ENCODE measurements at regions not wholly inside any gene's neighbourhood (a gene's known extent, or its start where the extent isn't known, plus 50 kb on each side); places are given as distances from the start of the nearest gene placed in this dataset.

DNA sequence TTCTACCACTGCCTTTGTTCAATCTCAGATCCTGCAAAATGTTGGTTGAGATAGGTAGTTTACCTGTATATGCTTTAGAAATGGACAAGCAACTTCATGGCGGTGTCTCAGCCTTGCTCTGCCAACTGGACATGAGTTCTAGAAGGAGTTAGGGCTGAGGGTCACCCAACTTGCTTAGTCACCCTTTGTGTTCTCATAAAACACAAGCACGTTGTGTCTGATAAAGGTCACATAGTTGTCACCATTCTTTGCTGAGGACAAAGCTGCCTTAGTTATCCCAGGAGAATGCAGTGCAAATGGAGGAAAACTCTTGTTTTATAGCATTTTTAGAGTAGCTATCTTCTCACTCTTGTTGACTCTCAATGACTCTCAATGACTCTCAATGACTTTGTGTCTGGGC lies 218.4 kb upstream of the TMTC4 start:
- 0% methylated on average over 2 of the region's 2 CpGs for WGBS (ENCODE audit: low lambda C conversion rate)
- FAIRE-seq (no peak), ATAC-seq (no peak), DNase-seq (ENCODE audit: low spot score) (no peak)
- no peak overlapping the region for H2AFZ ChIP-seq (ENCODE audit: low read length)
- POLR2A ChIA-PET: no interaction called here
- no peak overlapping the region for H3K27ac ChIP-seq (ENCODE audit: extremely low read length, insufficient read depth, low read length)
- H3K4me2 ChIP-seq (ENCODE audit: low read depth, low read length): no peak overlapping the region
- no peak overlapping the region for H3K9ac ChIP-seq (ENCODE audit: insufficient read depth, low read depth, low read length)
- 0 out of 2 replicates have a peak, but pooled peaks cover 7% of the 10 kb centered on the region for H3K9me3 ChIP-seq (ENCODE audit: low read length)
- intact Hi-C loops (cut with micrococcal nuclease; ENCODE audit: unreplicated experiment) (no loop called here), in situ Hi-C loops (cut with HindIII; ENCODE audit: extremely low pct_ligation_motif_present, low pct_unique_long_range_greater_than_20kb) (no loop called here)
- no peak overlapping the region for H3K4me3 ChIP-seq (replicated peaks in 1 of 3; ENCODE audit: insufficient read depth in 1 of 3, low read depth in 2 of 3, low read length in 3 of 3)
- H4K20me1 ChIP-seq (ENCODE audit: insufficient read depth, low read length): no peaks in the 10 kb centered on the region
- no TSS peak for BruUV-seq (replicated peaks)
- no peaks in the 10 kb centered on the region for H3K4me1 ChIP-seq (ENCODE audit: insufficient read depth, low read length)
- no peaks in the 10 kb centered on the region for H3K79me2 ChIP-seq (ENCODE audit: insufficient read depth, low read length)
- H3K27me3 ChIP-seq (ENCODE audit: control insufficient read depth in 1 of 2, insufficient read depth in 2 of 2, low read length in 2 of 2): no peaks in the 10 kb centered on the region
- no peaks in the 10 kb centered on the region for H3K36me3 ChIP-seq (replicated peaks in 1 of 2; ENCODE audit: control insufficient read depth in 1 of 2, insufficient read depth in 2 of 2, low read length in 2 of 2)
- CTCF ChIA-PET (ENCODE audit: low intra/inter-chr PET ratio, low total read pairs): no interaction called here
- no peak for TF ChIP-seq ATF7-NPFF (CRISPR knock-in tag; IDR thresholded peaks at IDR 0.05; ENCODE audit: low read depth)
- TF ChIP-seq GLI4 (CRISPR knock-in tag; IDR thresholded peaks at IDR 0.05; ENCODE audit: borderline replicate concordance): no peak
- TF ChIP-seq, protein P1, sequence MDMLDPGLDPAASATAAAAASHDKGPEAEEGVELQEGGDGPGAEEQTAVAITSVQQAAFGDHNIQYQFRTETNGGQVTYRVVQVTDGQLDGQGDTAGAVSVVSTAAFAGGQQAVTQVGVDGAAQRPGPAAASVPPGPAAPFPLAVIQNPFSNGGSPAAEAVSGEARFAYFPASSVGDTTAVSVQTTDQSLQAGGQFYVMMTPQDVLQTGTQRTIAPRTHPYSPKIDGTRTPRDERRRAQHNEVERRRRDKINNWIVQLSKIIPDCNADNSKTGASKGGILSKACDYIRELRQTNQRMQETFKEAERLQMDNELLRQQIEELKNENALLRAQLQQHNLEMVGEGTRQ (IDR thresholded peaks at IDR 0.05; ENCODE audit: low read depth, low read length): no peak
- TF ChIP-seq, protein P1 (CRISPR knock-in tag; IDR thresholded peaks at IDR 0.05; ENCODE audit: borderline replicate concordance): no peak
- TF ChIP-seq, protein P2, sequence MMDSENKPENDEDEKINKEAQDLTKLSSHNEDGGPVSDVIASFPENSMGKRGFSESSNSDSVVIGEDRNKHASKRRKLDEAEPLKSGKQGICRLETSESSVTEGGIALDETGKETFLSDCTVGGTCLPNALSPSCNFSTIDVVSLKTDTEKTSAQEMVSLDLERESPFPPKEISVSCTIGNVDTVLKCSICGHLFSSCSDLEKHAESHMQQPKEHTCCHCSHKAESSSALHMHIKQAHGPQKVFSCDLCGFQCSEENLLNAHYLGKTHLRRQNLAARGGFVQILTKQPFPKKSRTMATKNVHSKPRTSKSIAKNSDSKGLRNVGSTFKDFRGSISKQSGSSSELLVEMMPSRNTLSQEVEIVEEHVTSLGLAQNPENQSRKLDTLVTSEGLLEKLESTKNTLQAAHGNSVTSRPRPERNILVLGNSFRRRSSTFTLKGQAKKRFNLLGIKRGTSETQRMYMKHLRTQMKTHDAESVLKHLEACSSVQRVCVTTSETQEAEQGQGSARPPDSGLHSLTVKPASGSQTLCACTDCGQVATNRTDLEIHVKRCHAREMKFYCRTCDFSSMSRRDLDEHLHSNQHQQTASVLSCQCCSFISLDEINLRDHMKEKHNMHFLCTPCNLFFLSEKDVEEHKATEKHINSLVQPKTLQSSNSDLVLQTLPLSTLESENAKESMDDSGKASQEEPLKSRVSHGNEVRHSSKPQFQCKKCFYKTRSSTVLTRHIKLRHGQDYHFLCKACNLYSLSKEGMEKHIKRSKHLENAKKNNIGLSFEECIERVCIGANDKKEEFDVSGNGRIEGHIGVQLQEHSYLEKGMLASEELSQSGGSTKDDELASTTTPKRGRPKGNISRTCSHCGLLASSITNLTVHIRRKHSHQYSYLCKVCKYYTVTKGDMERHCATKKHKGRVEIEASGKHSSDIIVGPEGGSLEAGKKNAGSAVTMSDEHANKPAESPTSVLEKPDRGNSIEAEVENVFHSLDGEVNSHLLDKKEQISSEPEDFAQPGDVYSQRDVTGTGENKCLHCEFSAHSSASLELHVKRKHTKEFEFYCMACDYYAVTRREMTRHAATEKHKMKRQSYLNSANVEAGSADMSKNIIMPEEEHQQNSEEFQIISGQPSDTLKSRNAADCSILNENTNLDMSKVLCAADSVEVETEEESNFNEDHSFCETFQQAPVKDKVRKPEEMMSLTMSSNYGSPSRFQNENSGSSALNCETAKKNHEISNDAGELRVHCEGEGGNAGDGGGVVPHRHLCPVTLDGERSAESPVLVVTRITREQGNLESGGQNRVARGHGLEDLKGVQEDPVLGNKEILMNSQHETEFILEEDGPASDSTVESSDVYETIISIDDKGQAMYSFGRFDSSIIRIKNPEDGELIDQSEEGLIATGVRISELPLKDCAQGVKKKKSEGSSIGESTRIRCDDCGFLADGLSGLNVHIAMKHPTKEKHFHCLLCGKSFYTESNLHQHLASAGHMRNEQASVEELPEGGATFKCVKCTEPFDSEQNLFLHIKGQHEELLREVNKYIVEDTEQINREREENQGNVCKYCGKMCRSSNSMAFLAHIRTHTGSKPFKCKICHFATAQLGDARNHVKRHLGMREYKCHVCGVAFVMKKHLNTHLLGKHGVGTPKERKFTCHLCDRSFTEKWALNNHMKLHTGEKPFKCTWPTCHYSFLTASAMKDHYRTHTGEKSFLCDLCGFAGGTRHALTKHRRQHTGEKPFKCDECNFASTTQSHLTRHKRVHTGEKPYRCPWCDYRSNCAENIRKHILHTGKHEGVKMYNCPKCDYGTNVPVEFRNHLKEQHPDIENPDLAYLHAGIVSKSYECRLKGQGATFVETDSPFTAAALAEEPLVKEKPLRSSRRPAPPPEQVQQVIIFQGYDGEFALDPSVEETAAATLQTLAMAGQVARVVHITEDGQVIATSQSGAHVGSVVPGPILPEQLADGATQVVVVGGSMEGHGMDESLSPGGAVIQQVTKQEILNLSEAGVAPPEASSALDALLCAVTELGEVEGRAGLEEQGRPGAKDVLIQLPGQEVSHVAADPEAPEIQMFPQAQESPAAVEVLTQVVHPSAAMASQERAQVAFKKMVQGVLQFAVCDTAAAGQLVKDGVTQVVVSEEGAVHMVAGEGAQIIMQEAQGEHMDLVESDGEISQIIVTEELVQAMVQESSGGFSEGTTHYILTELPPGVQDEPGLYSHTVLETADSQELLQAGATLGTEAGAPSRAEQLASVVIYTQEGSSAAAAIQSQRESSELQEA (CRISPR knock-in tag; IDR thresholded peaks at IDR 0.05; ENCODE audit: not compliant biosample characterization): no peak
- TF ChIP-seq, protein P3, sequence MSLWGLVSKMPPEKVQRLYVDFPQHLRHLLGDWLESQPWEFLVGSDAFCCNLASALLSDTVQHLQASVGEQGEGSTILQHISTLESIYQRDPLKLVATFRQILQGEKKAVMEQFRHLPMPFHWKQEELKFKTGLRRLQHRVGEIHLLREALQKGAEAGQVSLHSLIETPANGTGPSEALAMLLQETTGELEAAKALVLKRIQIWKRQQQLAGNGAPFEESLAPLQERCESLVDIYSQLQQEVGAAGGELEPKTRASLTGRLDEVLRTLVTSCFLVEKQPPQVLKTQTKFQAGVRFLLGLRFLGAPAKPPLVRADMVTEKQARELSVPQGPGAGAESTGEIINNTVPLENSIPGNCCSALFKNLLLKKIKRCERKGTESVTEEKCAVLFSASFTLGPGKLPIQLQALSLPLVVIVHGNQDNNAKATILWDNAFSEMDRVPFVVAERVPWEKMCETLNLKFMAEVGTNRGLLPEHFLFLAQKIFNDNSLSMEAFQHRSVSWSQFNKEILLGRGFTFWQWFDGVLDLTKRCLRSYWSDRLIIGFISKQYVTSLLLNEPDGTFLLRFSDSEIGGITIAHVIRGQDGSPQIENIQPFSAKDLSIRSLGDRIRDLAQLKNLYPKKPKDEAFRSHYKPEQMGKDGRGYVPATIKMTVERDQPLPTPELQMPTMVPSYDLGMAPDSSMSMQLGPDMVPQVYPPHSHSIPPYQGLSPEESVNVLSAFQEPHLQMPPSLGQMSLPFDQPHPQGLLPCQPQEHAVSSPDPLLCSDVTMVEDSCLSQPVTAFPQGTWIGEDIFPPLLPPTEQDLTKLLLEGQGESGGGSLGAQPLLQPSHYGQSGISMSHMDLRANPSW (CRISPR knock-in tag; IDR thresholded peaks at IDR 0.05; ENCODE audit: borderline replicate concordance): no peak
- TF ChIP-seq, protein P4, sequence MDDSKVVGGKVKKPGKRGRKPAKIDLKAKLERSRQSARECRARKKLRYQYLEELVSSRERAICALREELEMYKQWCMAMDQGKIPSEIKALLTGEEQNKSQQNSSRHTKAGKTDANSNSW (CRISPR knock-in tag; IDR thresholded peaks at IDR 0.05; ENCODE audit: borderline replicate concordance): no peak
- TF ChIP-seq ZNF773 (CRISPR knock-in tag; IDR thresholded peaks at IDR 0.05; ENCODE audit: borderline replicate concordance): no peak
- no peak for TF ChIP-seq SNAPC2 (CRISPR knock-in tag; IDR thresholded peaks at IDR 0.05)
- TF ChIP-seq, protein P5, sequence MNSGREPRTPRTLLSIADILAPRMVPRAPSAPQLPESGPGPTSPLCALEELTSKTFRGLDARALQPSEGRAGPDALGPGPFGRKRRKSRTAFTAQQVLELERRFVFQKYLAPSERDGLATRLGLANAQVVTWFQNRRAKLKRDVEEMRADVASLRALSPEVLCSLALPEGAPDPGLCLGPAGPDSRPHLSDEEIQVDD (CRISPR knock-in tag; IDR thresholded peaks at IDR 0.05; ENCODE audit: borderline replicate concordance): no peak
- no peak for TF ChIP-seq ZNF350 (CRISPR knock-in tag; IDR thresholded peaks at IDR 0.05; ENCODE audit: borderline replicate concordance, low read depth)
